Fibroblast of the aortic adventitia (primary cell): ENCODE measurements at regions not wholly inside any gene's neighbourhood (a gene's known extent, or its start where the extent isn't known, plus 50 kb on each side); places are given as distances from the start of the nearest gene placed in this dataset.

Experiments used
- DNase-seq: peaks from one replicate; pipeline ENCODE4 v3.0.0-alpha.2; 2010; ENCODE audit warnings: low read depth
- H3K4me3 ChIP-seq: 2 replicates; pipeline ENCODE4 v1.5.1; 2011; ENCODE audit warnings: low read depth, mild to moderate bottlenecking, control low read depth, low read length, moderate library complexity
- TF ChIP-seq, protein P1 (sequence below): IDR thresholded peaks from 2 replicates; pipeline ENCODE4 v1.5.1; 2011; ENCODE audit warnings: mild to moderate bottlenecking, low read length, control low read depth, inconsistent platforms; ENCODE audit not compliant: insufficient read depth

- H3K4me3 ChIP-seq: no peak overlapping the region
- no peak for DNase-seq
- TF ChIP-seq, protein P1, sequence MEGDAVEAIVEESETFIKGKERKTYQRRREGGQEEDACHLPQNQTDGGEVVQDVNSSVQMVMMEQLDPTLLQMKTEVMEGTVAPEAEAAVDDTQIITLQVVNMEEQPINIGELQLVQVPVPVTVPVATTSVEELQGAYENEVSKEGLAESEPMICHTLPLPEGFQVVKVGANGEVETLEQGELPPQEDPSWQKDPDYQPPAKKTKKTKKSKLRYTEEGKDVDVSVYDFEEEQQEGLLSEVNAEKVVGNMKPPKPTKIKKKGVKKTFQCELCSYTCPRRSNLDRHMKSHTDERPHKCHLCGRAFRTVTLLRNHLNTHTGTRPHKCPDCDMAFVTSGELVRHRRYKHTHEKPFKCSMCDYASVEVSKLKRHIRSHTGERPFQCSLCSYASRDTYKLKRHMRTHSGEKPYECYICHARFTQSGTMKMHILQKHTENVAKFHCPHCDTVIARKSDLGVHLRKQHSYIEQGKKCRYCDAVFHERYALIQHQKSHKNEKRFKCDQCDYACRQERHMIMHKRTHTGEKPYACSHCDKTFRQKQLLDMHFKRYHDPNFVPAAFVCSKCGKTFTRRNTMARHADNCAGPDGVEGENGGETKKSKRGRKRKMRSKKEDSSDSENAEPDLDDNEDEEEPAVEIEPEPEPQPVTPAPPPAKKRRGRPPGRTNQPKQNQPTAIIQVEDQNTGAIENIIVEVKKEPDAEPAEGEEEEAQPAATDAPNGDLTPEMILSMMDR: no peak
Observed at GRCh38 chr6:11644071-11644470, 106.5 kb downstream of the TMEM170B start.

DNA sequence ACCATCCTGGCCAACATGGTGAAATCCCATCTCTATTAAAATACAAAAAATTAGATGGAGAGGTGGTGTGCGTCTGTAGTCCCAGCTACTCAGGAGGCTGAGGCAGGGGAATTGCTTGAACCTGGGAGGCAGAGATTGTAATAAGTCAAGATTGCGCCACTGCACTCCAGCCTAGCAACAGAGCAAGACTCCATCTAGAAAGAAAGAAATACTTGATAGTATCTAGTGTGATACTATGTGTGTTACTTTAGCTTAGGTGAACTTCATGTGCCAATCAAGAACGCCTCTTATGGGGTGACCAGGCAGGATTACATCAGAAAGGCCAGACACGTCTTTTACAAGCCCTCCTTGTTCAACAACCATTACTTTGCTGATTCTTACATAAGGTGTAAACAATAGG, 107.1 kb downstream of the TMEM170B start:
- no peak for DNase-seq
- H3K4me3 ChIP-seq: no peak overlapping the region
- TF ChIP-seq, protein P1: no peak

DNA sequence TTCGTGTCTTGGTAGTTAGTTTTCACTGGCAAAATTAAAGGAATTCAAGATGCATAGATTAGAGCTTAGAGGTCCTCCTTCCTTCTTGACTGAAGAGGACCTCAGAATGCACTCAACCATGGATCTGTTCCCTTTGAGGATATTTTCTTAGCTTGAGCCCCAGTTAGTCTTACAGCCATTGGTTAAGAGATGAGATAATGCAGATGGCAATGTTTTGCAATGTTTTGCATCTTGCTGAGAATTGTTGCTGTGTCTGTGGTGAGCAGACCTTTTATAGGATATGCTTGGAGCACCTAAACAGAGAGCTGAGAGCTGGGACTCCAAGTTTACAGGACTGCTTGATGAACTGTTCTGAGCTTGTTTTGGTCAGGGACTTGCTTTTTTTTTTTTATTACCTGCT, 107.5 kb downstream of the TMEM170B start:
- H3K4me3 ChIP-seq: no peak overlapping the region
- TF ChIP-seq, protein P1: no peak
- DNase-seq: peak; percentile 53

DNA sequence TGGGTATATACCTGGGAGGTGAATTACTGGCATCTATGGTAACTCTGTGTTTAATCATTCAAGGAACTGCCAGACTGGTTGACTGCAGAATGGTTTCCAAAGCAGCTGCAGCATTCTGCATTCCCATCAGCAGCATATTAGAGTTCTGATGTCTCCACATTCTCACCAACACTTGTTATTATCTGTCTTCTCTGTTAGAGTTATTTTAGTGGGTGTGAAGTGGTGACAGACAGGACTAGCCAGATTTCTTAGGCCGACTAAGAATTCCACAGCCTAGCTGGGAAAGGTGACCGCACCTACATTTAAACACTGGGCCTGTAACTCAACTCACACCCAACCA, 110.9 kb downstream of the TMEM170B start:
- no peak for DNase-seq
- H3K4me3 ChIP-seq: no peak overlapping the region
- TF ChIP-seq, protein P1: no peak

DNA sequence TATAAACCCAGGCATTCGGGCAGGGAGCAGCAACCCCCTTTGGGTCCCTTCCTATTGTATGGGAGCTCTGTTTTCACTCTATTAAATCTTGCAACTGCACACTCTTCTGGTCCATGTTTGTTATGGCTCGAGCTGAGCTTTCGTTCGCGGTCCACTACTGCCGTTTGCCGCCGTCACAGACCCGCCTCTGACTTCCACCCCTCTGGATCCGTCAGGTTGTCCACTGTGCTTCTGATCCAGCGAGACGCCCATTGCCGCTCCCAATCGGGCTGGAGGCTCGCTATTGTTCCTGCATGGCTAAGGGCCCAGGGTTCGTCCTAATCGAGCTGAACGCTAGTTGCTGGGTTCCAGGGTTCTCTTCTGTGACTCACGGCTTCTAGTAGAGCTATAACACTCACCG, 111.3 kb downstream of the TMEM170B start:
- TF ChIP-seq, protein P1: no peak
- DNase-seq: no peak
- H3K4me3 ChIP-seq: no peak overlapping the region

DNA sequence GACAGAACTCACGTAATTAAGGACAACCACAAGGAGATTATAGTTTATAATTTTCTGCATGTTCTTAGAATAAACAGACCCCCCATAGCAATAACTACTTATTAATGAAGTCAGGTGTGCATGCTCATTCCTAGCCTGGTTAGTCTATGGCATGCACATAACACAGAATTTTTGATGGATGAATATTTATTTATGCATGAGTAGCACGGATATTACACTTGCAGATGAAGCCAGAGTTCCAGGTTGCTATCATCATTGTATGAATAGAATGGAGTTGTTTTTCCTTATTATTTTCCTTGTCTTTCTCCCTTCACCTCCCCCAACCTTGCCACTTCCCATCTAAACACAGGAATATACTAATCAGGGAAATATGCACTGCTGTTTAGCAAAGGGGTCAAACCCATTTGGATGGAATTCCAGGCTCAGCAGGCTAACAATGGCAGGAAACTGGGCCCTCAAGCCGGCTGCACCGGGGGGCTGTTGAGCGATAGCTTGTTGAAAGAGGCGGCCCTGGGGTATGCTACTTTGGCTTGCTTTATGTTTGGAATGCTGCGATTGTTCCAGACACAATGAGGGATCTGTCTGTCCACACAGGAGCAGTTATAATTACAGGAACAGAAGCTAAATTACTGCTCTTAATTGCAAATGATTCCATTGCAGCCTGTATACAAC, 112.6 kb downstream of the TMEM170B start:
- TF ChIP-seq, protein P1: no peak
- DNase-seq: peak; percentile 92
- no peak overlapping the region for H3K4me3 ChIP-seq

DNA sequence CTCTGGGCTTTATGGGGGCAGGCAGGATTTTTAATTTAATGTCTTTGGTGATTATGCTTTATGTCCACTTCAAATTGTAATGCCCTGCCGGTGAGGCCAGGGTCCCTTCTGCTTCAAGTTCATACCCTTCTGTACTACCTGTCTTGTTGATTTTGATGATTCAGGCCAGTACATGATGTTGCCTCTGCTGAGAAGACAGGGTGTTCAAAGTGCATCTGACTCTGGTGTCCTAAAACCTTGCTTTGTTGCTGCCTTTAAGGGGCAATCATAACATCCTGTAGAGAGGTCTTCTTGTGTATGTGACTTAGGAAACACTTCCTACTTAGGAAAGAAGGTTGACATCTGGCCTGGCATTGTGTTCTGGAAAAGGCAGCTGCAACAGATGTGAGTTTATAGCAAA, 113.2 kb downstream of the TMEM170B start:
- TF ChIP-seq, protein P1: no peak
- peak; percentile 16 for DNase-seq
- no peak overlapping the region for H3K4me3 ChIP-seq
